ENCODE measurements at regions not wholly inside any gene's neighbourhood (a gene's known extent, or its start where the extent isn't known, plus 50 kb on each side); places are given as distances from the start of the nearest gene placed in this dataset.

- TF ChIP-seq CTCF (conservative IDR thresholded peaks at IDR 0.05; ENCODE audit: low read depth, low read length) = no peak
- no peak for TF ChIP-seq EZH2phosphoT487 (IDR thresholded peaks at IDR 0.05; ENCODE audit: borderline replicate concordance, low read length)
These were observed 158.4 kb downstream of the IBTK start for GRCh38 chr6:82088978-82089771.
